A549 (cell line): ENCODE measurements at regions not wholly inside any gene's neighbourhood (a gene's known extent, or its start where the extent isn't known, plus 50 kb on each side); places are given as distances from the start of the nearest gene placed in this dataset.

ENCODE experiments used
- ATAC-seq, 2 experiments: fragments of 200-7000 bp in 1 of 2; fragments of >200 bp in 1 of 2; cut with Nextera tagmentation in 1 of 2; cut with Tn5 transposase in 1 of 2; 3 replicates each; pipeline versions ENCODE4 v1.8.0 to v1.9.1; 2018 to 2020; ENCODE audit warnings: mild to moderate bottlenecking in 1 of 2, moderate library complexity in 1 of 2
- CTCF ChIA-PET: fragments of 300-600 bp; sonication (Branson Sonifier 250); formaldehyde crosslinking; extraction: SDS; loops from one replicate; lab custom pipeline; 2021; ENCODE audit warnings: antibody characterized with exemption, inconsistent platforms; lab: Yijun Ruan, JAX
- POLR2A ChIA-PET: fragments of 350-600 bp; formaldehyde crosslinking; extraction: SDS; loops from one replicate; lab custom pipeline; 2021; ENCODE audit warnings: antibody characterized with exemption, inconsistent platforms; lab: Yijun Ruan, JAX
- DNase-seq, 2 experiments: peaks; one replicate each; pipeline versions ENCODE4 v3.0.0 to v3.0.0-alpha.2; 2011 to 2016; ENCODE audit warnings: low read depth in 1 of 2, low spot score in 1 of 2
- FAIRE-seq: peaks from 2 replicates; lab custom pipeline; 2011; peaks lifted over from hg19 to GRCh38; lab: Jason Lieb, UNC
- H3K27ac ChIP-seq, 2 experiments: fragments of >200 bp; sonication (Bioruptor Twin); formaldehyde crosslinking; 3 replicates each; pipeline ENCODE4 v1.5.1; 2016 to 2017
- H3K4me1 ChIP-seq: fragments of >200 bp; sonication (Bioruptor Twin); formaldehyde crosslinking; 3 replicates; pipeline ENCODE4 v1.6.1; 2016
- H3K4me2 ChIP-seq: fragments of >200 bp; sonication (Bioruptor Twin); formaldehyde crosslinking; 3 replicates; pipeline ENCODE4 v1.6.1; 2016
- H3K4me3 ChIP-seq: fragments of >200 bp; sonication (Bioruptor Twin); formaldehyde crosslinking; 3 replicates; pipeline ENCODE4 v1.5.1; 2016
- H3K9me3 ChIP-seq: fragments of >200 bp; sonication (Bioruptor Twin); formaldehyde crosslinking; 3 replicates; pipeline ENCODE4 v1.6.1; 2016
- ESRRA ChIP-seq: fragments of 150-350 bp; IDR thresholded peaks from 2 replicates; pipeline ENCODE4 v1.6.1; 2014; ENCODE audit warnings: mild to moderate bottlenecking, low read length, borderline replicate concordance
- FOSB ChIP-seq: fragments of 250-450 bp; sonication (Bioruptor Pico); IDR thresholded peaks from 2 replicates; pipeline ENCODE4 v1.5.0; 2020; ENCODE audit warnings: mild to moderate bottlenecking, moderate library complexity
- FOSL2 ChIP-seq, 2 experiments: fragments of 450-650 bp in 1 of 2; fragments of >200 bp in 1 of 2; sonication (Bioruptor Twin) in 1 of 2; formaldehyde crosslinking; IDR thresholded peaks; 2 replicates each; pipeline versions ENCODE4 v1.5.0 to v1.6.1; 2016 to 2020; ENCODE audit warnings: mild to moderate bottlenecking in 1 of 2, moderate library complexity in 1 of 2
- FOXS1 ChIP-seq: fragments of 250-450 bp; sonication (Bioruptor Pico); IDR thresholded peaks from 2 replicates; pipeline ENCODE4 v1.5.0; 2020; ENCODE audit warnings: mild to moderate bottlenecking, moderate library complexity
- GATA3 ChIP-seq: IDR thresholded peaks from 2 replicates; pipeline ENCODE4 v1.6.1; 2012; ENCODE audit warnings: borderline replicate concordance
- HEYL ChIP-seq: fragments of 250-450 bp; sonication (Bioruptor Pico); IDR thresholded peaks from 2 replicates; pipeline ENCODE4 v1.8.0; 2021; ENCODE audit warnings: mild to moderate bottlenecking, moderate library complexity
- JUN ChIP-seq, 2 experiments: fragments of >200 bp; sonication (Bioruptor Twin); formaldehyde crosslinking; IDR thresholded peaks; 2 replicates in 1 of 2; 3 replicates in 1 of 2; pipeline ENCODE4 v1.6.1; 2016 to 2017
- KDM1A ChIP-seq: fragments of 200-600 bp; sonication (generic); IDR thresholded peaks from 2 replicates; pipeline ENCODE4 v1.6.1; 2016; ENCODE audit warnings: low read depth, mild to moderate bottlenecking
- KDM5A ChIP-seq: fragments of 200-600 bp; sonication (generic); IDR thresholded peaks from 2 replicates; pipeline ENCODE4 v1.6.1; 2016; ENCODE audit warnings: antibody characterized with exemption, mild to moderate bottlenecking
- NPAS2 ChIP-seq: fragments of 250-450 bp; sonication (Bioruptor Pico); IDR thresholded peaks from 2 replicates; pipeline ENCODE4 v1.8.0; 2022; ENCODE audit warnings: mild to moderate bottlenecking, moderate library complexity, borderline replicate concordance
- POLR2AphosphoS2 ChIP-seq: conservative IDR thresholded peaks from 2 replicates; pipeline ENCODE4 v1.6.1; 2012; ENCODE audit warnings: low read length, improper control_type of control experiment, inconsistent platforms
- RNF2 ChIP-seq: fragments of 200-600 bp; sonication (generic); IDR thresholded peaks from 2 replicates; pipeline ENCODE4 v1.6.1; 2016; ENCODE audit warnings: low read depth, mild to moderate bottlenecking, antibody characterized with exemption, moderate library complexity, borderline replicate concordance
- ZFP36 ChIP-seq: fragments of 450-650 bp; IDR thresholded peaks from 2 replicates; pipeline ENCODE4 v1.6.1; 2014; ENCODE audit warnings: borderline replicate concordance; ENCODE audit not compliant: partially characterized antibody
- whole genome bisulfite sequencing: methylation state at CpG from one replicate; pipeline ENCODE4 v1.1.6; 2017; ENCODE audit errors: missing lambda C conversion rate; 5-methylcytosine and 5-hydroxymethylcytosine counted together
- TF ChIP-seq, protein P1 (sequence below): IDR thresholded peaks from 2 replicates; pipeline ENCODE4 v1.6.1; 2012
- TF ChIP-seq, protein P2 (sequence below): fragments of >200 bp; sonication (Bioruptor Twin); formaldehyde crosslinking; IDR thresholded peaks from 3 replicates; pipeline ENCODE4 v1.6.1; 2016
- TF ChIP-seq, protein P3 (sequence below): fragments of 200-600 bp; sonication (generic); IDR thresholded peaks from 2 replicates; pipeline ENCODE4 v1.6.1; 2016; ENCODE audit warnings: antibody characterized with exemption, mild to moderate bottlenecking, moderate library complexity
- TF ChIP-seq, protein P4 (sequence below): fragments of >200 bp; sonication (Bioruptor Twin); formaldehyde crosslinking; IDR thresholded peaks from 3 replicates; pipeline ENCODE4 v1.5.1; 2016
- TF ChIP-seq, protein P5 (sequence below): fragments of 250-450 bp; sonication (Bioruptor Pico); IDR thresholded peaks from 2 replicates; pipeline ENCODE4 v1.5.0; 2021; ENCODE audit warnings: mild to moderate bottlenecking, moderate library complexity, borderline replicate concordance

DNA sequence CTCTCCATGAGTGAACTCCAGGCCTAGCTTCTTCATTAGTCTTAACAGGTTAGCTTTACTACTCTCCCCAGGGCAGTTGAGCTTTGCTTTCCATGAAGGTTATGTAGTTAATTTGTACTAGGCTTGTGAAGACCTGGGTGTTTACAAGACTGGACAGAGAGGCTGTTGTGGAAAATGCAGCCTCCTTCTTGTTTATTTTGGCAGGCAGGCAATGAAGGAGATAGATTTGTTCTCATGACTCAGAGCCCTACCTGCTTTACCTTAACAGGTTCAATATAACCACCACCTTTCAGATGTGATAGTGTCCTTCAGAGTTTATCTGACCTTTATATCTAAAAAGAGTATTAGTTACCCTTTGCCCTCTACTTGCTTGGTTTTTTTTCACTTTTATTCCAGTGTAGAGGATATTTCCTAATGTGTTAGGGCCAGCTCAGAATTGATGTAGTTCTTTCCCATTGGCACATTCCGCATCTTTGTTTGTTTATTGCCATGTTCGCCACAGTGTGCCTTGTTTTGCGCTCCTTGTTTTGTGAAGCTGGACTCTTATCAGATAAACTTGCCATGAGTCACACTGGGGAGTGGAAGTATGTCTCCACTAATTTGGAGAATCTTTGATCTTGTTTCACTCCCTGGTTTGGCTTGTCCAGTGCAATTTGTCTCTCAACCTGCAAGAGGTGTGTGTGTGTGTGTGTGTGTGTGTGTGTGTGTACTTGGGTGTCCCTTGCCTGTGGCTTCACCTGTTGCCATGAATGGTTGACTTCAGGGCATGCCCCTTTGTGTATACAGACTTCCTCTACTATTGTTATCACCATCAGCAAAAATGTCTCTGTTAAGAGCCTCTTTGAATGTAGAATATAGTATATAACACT lies 87.4 kb upstream of the MACF1 start:
- 20% methylated on average over 3 of the region's 3 CpGs for WGBS
- peaks cover 42% of the 10 kb centered on the region for H3K4me1 ChIP-seq
- POLR2A ChIA-PET = no interaction called here

DNA sequence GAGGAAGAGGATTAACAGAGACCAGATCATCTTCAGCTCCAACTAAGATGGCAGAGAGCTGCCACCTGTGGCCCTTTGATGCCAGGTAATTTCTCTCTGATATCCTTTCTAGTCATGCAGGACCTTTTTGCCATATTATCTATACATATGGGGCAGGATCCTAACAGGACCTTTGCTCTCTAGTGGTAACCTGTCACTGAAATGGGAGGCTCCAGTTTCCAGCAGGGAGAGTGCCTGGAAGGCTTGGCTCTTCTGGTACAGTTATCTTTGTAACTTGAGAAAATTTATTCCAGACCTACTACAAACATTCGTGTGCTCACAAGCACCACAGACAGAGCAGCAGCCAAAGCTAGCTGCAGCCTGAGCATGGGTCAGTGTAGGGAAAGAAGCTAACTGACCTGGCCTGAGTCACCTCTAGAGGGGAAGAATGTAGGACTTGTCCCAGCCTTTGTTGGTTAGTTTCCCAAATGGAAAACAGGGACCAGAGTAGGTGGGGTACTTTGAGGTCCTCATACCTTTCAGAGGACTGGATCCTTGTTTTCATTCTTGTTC lies 86.5 kb upstream of the MACF1 start:
- Histone ChIP-seq H3K27ac (peak overlapping the region in 1 of 2 experiments; percentile 42; a peak in 2 of 6 replicates), H3K4me3 (no peak overlapping the region), H3K9me3 (no peaks in the 10 kb centered on the region), H3K4me1 (peaks cover 42% of the 10 kb centered on the region), H3K4me2 (peak overlapping the region; percentile 57)
- TF ChIP-seq KDM1A (no peak), FOSB (CRISPR knock-in tag) (no peak), POLR2AphosphoS2 (no peak), RNF2 (no peak), NPAS2 (no peak), HEYL (no peak), JUN (IDR thresholded peaks at IDR 0.05) (no peak), FOXS1 (no peak)
- TF ChIP-seq, protein P1, sequence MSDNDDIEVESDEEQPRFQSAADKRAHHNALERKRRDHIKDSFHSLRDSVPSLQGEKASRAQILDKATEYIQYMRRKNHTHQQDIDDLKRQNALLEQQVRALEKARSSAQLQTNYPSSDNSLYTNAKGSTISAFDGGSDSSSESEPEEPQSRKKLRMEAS = no peak
- TF ChIP-seq, protein P2, sequence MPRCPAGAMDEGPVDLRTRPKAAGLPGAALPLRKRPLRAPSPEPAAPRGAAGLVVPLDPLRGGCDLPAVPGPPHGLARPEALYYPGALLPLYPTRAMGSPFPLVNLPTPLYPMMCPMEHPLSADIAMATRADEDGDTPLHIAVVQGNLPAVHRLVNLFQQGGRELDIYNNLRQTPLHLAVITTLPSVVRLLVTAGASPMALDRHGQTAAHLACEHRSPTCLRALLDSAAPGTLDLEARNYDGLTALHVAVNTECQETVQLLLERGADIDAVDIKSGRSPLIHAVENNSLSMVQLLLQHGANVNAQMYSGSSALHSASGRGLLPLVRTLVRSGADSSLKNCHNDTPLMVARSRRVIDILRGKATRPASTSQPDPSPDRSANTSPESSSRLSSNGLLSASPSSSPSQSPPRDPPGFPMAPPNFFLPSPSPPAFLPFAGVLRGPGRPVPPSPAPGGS = no peak
- TF ChIP-seq, protein P3, sequence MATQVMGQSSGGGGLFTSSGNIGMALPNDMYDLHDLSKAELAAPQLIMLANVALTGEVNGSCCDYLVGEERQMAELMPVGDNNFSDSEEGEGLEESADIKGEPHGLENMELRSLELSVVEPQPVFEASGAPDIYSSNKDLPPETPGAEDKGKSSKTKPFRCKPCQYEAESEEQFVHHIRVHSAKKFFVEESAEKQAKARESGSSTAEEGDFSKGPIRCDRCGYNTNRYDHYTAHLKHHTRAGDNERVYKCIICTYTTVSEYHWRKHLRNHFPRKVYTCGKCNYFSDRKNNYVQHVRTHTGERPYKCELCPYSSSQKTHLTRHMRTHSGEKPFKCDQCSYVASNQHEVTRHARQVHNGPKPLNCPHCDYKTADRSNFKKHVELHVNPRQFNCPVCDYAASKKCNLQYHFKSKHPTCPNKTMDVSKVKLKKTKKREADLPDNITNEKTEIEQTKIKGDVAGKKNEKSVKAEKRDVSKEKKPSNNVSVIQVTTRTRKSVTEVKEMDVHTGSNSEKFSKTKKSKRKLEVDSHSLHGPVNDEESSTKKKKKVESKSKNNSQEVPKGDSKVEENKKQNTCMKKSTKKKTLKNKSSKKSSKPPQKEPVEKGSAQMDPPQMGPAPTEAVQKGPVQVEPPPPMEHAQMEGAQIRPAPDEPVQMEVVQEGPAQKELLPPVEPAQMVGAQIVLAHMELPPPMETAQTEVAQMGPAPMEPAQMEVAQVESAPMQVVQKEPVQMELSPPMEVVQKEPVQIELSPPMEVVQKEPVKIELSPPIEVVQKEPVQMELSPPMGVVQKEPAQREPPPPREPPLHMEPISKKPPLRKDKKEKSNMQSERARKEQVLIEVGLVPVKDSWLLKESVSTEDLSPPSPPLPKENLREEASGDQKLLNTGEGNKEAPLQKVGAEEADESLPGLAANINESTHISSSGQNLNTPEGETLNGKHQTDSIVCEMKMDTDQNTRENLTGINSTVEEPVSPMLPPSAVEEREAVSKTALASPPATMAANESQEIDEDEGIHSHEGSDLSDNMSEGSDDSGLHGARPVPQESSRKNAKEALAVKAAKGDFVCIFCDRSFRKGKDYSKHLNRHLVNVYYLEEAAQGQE = no peak
- TF ChIP-seq, protein P4, sequence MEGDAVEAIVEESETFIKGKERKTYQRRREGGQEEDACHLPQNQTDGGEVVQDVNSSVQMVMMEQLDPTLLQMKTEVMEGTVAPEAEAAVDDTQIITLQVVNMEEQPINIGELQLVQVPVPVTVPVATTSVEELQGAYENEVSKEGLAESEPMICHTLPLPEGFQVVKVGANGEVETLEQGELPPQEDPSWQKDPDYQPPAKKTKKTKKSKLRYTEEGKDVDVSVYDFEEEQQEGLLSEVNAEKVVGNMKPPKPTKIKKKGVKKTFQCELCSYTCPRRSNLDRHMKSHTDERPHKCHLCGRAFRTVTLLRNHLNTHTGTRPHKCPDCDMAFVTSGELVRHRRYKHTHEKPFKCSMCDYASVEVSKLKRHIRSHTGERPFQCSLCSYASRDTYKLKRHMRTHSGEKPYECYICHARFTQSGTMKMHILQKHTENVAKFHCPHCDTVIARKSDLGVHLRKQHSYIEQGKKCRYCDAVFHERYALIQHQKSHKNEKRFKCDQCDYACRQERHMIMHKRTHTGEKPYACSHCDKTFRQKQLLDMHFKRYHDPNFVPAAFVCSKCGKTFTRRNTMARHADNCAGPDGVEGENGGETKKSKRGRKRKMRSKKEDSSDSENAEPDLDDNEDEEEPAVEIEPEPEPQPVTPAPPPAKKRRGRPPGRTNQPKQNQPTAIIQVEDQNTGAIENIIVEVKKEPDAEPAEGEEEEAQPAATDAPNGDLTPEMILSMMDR = no peak
- TF ChIP-seq, protein P5, sequence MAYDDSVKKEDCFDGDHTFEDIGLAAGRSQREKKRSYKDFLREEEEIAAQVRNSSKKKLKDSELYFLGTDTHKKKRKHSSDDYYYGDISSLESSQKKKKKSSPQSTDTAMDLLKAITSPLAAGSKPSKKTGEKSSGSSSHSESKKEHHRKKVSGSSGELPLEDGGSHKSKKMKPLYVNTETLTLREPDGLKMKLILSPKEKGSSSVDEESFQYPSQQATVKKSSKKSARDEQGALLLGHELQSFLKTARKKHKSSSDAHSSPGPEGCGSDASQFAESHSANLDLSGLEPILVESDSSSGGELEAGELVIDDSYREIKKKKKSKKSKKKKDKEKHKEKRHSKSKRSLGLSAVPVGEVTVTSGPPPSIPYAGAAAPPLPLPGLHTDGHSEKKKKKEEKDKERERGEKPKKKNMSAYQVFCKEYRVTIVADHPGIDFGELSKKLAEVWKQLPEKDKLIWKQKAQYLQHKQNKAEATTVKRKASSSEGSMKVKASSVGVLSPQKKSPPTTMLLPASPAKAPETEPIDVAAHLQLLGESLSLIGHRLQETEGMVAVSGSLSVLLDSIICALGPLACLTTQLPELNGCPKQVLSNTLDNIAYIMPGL (CRISPR knock-in tag) = no peak
- ChIA-PET CTCF (interaction anchor here (0.9 to 2.2 kb wide), 4 partner anchors 15 to 141 kb away, joined by 3 to 8 read pairs (median 6); no protein-coding TSS in a partner anchor), POLR2A (no interaction called here)
- peak in 1 of 2 experiments; percentile 62; a peak in 3 of 6 replicates for ATAC-seq
- FAIRE-seq = no peak
- WGBS = 20% methylated on average over 1 of the region's 1 CpG
- no peak for DNase-seq

More for the DNA sequence above, 87.4 kb upstream of the MACF1 start:
- Histone ChIP-seq H3K4me3 (no peak overlapping the region), H3K4me2 (peak overlapping the region; percentile 57), H3K9me3 (no peaks in the 10 kb centered on the region), H3K27ac (0 out of 6 replicates have a peak overlapping the region, but pooled peaks of 1 of the 2 experiments have one; percentile 11)
- FAIRE-seq (no peak), DNase-seq (no peak), ATAC-seq (peak in 1 of 2 experiments; percentile 59; a peak in 3 of 6 replicates)
- CTCF ChIA-PET = interaction anchor here (0.9 to 2.2 kb wide), 4 partner anchors 16 to 142 kb away, joined by 3 to 8 read pairs (median 6); no protein-coding TSS in a partner anchor
- no peak for TF ChIP-seq ESRRA
- TF ChIP-seq FOXS1 = no peak
- TF ChIP-seq FOSL2 (IDR thresholded peaks at IDR 0.05) = no peak
- 0 out of 2 replicates have a peak, but pooled peaks have one; percentile 15 for TF ChIP-seq FOSL2 (CRISPR knock-in tag; IDR thresholded peaks at IDR 0.05)
- TF ChIP-seq ZFP36 = no peak
- peak; percentile 62 for TF ChIP-seq GATA3
- no peak for TF ChIP-seq KDM5A
- TF ChIP-seq RNF2 = no peak
